G401 (cell line): ENCODE measurements at regions not wholly inside any gene's neighbourhood (a gene's known extent, or its start where the extent isn't known, plus 50 kb on each side); places are given as distances from the start of the nearest gene placed in this dataset.
"Not testable (repeated sequence)": the region's sequence is repeated elsewhere in the genome, so short reads cannot be mapped to it uniquely, and the experiment has no call there.

Source experiments
- DNase-seq: peaks from one replicate; pipeline ENCODE4 v3.0.0-alpha.2; 2015; ENCODE audit warnings: low spot score
- in situ Hi-C: cut with HindIII; loops from 2 replicates; pipeline ENCODE4 v1.10.0; 2016; ENCODE audit warnings: low sequenced_read_pairs, mixed read lengths

DNA sequence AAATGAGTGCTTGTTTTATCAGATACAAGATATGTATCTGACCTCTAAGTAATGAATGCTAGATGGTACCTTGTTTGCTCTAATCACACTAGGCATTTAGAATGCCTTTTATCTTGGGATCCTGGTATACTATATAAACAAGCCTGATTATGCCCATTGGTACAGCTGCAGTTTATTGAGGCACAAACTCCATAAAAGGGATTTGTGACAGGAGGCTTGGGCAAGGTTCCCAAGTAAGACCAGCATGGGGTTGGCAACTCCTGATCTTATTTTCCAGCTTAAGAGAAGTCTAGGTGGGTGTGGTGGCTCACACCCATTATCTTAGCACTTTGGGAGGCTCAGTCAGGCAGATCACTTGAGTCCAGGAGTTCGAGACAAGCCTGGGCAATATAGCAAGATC lies 93.9 kb upstream of the DMRT1 start:
- in situ Hi-C loops, result no loop called here
- DNase-seq, result peak; percentile 55

DNA sequence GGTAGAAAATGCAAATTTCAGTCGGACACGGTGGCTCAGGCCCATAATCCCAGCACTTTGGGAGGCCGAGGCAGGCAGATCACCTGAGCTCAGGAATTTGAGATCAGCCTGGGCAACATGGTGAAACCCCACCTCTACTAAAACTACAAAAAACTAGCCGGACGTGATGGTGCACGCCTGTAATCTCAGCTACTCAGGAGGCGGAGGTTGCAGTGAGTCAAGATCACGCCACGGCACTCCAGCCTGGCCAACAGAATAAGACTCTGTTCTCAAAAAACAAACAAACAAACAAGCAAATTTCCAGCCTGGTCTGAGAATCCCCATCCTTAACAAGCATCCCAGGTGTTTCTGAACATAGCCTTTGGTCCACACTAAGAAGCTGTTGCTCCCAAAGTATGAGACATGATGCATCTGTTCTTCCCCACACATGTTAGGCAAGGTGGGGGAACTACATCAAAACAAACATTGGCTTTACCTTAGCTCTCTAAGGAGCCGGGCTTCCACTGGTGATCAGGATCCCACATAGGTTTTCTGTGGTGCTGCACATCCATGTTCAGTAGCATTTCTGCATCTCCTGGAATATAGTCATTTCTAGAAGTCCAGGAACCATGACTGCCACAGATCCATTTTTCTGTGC lies 92.5 kb upstream of the DMRT1 start:
- in situ Hi-C loops, result no loop called here
- no peak for DNase-seq

DNA sequence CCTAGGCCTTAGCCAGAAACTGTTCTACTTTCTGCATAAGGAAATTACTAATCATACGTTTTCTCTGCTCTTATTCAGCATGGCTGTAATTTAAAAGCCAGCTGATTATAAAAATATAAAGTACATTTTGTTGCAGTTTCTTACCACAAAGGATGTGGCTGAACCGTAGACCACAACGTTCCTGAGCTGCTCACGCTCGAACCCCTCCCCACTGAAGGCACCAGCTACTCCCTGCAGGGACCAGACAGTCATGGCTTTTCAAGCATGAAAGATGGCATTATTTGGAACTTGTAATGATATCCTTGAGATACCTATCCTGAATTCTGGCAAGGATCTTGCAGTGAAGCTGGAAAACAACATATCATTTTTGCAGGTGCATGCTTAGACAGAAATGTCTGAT lies 91.8 kb upstream of the DMRT1 start:
- in situ Hi-C loops, result no loop called here
- DNase-seq, result peak; percentile 47

DNA sequence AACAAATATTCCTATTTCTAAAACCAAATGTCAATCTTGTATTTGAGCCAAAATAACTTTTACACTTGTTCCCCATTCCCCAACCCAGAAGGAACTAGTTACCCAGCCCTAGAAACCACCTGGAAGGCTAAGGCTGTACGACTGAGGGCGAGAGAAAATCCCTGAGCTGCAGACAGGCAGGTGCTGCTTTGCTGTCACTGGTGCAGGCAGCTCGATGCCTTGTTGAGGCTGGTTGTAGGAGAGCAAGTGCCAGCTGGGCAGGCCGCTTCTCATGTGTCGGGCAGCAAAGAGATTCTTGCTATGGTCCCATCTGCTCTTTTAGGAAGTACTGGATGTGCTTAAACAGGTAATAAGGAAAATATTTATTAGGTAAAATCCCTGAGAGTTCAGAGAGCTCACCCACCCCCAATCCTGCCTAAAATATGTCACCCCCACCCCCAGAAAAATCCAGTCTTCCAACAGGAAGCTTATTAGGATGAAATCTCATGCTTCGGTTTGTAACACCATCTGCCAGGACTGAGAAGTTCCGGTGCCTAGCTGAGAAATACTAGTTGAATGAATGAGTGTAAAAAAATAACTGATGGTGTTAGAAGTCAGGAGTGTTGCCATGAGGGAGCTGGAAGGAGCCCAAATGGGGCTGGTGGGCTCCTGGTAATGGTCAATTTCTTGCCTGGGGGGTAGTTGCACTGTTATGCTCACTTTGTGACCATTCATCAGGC lies 91.1 kb upstream of the DMRT1 start:
- peak; percentile 94 for DNase-seq
- in situ Hi-C loops, result no loop called here

DNA sequence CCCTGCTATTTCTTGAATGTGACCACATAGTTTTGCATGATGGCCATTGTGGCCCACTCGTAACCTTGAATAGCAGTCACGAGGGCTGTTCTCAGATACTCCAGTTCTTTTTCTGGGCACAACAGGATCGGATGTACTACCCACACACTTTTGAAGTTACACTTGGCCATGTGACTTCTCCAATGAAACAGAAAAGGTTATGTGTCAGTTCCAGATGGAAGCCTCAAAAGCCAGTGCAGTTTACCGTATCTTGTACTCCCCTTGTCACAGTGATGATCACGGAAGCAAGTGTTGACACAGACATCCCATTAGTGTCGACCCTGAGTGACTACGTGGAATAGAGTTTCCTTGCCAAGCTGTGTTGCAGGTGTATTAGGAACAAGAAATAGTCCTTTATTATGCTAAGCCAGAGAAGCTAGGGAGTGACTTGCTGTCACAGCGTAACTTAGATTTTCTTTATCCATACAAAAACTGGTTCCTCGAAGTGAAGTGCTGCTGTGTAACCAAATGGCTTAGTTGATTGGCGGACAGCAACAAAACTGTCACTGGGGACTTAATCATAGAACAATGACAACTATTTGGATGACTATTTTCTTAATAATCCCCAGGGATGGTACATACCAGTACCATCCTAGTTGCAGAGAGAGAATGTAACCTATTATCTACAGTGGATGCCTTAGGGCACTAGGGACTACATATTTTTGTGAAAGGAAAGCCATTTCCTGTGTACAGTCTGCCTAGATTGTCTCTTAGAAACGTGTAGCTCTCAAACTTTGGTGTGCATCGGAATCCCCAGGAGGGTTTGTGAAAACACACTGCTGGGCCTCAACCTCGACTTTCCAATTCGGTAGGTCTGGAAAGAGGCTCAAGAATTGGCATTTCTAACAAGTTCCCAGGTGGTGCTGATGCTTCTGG lies 90.1 kb upstream of the DMRT1 start:
- DNase-seq, result no peak
- in situ Hi-C loops, result no loop called here

DNA sequence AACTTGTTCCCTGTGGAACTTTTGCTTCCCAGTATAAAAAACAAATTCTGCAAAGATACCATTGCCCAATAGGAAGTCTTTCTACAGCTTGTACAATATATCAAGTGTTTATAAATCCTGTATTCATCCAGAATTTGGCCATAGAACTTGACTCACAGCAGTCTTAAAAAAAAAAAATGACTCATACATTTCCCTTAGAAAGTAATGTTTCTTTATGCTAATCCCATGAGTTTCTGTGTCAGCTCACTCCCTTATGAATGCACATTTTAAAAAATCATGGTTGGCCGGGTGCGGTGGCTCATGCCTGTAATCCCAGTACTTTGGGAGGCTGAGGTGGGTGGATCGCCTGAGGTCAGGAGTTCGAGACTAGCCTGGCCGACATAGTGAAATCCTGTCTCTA lies 89.3 kb upstream of the DMRT1 start:
- no peak for DNase-seq
- in situ Hi-C loops, result no loop called here

DNA sequence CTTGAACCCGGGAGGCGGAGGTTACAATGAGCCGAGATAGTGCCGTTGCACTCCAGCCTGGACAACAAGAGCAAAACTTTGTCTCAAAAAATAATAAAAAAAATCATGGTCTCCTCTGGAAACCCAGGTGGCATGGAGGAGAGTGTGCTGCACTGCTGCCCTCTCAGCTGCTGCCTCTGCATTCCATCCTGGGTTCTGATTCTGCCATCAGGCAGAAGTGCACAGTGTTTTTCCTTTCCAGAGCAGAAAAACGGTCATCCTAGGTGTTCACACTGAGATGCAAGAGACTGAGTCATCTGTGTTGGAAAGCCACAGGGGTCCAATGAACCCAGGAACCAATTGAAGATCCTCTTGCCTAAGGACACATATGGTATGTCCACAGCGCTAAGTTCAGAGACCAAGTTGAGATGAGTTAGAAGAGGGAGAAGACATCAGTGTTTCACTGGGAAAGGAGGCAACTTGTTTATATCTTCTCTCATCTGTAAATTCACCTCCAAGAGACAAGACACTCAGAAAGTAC lies 88.8 kb upstream of the DMRT1 start:
- in situ Hi-C loops, result no loop called here
- no peak for DNase-seq

DNA sequence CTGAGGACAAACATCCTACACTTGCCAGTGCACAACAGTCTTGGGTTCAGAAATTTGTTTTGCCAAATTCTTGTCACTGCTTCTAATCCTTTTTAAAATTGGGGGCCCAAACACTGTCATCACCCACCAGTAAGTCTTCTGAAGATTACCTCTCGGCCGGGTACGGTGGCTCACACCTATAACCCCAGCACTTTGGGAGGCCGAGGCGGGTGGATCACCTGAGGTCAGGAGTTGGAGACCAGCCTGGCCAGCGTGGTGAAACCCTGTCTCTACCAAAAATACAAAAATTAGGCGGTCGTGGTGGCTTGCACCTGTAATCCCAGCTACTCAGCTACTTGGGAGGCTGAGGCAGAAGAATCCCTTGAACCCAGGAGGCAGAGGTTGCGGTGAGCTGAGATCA lies 87.8 kb upstream of the DMRT1 start:
- DNase-seq, in situ Hi-C loops: not testable (repeated sequence)

DNA sequence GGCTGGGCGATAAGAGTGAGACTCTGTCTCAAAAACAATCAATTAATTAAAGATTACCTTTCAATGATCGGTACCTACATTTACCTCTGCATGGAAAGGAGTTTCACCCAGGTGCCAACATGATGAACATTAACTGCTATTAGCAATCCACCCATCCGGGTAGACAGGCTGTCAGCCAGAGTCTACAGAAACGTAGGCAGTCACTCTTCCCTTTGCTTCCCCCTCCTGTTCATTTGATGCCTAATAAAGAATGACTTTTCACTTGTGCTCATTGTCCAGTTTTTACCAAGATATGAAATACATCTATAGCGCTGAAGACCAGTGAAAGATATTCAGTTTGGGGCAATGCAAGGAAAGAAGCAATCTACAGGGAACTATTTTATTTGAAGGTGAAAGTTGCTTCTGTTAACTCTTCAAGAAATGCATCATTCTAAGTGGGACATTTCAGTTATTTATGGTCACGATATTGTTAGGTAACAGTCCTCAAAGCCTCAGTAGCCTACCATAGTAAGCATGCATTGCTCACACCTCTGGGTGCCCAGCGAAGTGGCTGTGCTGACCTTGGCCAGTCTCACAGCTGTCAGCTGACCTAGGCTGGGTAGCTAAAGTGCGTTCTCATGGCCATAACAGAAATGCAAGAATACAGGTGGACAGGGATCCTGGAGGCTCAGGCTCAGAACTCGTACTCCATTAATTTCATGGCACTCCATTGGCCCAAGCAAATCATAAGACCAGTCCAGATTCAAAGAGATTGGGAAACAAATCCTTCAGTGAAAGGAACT lies 87.2 kb upstream of the DMRT1 start:
- DNase-seq, result no peak
- in situ Hi-C loops, result no loop called here

DNA sequence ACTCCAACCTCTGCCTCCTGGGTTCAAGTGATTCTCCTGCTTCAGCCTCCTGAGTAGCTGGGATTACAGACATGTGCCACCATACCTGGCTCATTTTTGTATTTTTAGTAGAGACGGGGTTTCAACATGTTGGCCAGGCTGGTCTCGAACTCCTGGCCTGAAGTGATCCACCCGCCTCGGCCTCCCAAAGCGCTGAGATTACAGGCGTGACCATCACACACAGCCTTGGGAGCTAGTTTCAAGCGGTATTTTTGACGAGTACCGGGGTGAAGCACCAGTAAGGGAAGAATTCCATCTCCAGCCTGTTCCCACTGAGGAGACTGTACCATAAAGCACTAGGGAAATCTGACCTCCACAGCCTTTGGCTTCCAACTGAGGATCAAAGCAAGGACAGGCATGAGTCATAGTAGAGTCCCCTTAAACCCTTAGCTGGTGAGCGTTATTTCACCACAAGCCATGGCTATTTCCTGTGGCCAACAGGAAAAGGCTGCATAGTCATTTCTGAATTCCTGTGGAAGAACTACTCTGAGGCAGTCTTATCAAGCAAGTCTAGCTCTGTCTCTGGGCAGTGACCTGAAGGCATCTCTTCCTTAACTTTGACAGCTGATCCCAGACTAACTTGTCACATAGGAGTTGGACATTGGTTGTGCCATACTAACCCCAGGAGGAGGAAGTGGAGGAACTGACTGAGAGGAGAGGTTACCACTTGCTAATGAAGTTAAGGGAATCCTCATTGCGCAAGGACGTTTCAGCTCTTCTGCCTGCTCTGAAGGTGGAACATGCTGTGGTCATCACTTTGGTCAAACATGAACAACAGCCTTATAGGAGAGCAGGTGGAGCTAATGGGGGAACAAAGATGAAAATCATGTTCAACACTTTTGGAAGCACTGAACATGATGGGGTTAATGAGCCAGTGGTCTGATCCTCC lies 85.8 kb upstream of the DMRT1 start:
- DNase-seq, result no peak
- in situ Hi-C loops, result no loop called here

DNA sequence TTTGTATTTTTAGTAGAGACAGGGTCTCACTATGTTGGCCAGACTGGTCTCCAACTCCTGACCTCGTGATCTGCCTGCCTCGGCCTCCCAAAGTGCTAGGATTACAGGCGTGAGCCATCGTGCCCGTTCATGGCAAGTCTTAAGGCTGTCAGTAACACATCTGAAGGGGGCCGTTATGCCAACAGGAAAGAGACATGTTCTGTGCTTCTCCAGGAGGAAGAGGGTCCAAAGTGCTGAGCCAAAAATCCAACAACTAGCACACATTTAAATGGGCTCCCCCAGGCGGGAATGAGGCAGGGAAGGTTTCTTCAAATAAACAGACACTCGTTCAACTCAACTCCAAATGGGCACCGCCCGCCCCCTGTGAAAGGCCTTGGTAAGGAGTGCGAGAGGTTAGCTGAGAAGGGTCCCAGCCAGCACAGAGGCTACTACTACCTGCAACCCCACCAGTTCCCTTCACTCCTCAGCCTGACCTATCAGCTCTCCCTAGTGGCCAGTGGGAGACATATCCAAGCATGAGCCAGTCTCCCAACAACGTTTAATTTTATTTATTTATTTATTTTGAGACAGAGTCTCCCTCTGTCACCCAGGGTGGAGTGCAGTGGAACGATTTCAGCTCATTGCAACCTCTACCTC lies 84.1 kb upstream of the DMRT1 start:
- in situ Hi-C loops, result no loop called here
- peak; percentile 35 for DNase-seq

DNA sequence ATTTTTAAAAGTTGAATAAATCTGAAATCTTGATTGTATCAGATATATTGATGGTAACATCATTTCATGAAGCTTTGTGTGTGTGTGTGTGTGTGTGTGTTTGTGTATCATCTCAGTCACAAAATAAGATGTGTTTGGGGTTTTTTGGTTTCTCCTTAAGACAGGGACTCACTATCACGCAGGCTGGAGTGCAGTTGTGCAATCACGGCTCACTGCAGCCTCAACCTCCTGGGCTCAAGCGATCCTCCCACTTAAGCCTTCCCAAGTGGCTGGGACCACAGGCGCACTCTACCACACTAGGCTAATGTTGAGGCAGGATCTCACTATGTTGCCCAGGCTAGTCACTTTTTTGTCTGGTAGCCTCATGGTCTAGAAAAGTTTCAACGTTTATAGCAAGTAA lies 83.4 kb upstream of the DMRT1 start:
- in situ Hi-C loops, result no loop called here

DNA sequence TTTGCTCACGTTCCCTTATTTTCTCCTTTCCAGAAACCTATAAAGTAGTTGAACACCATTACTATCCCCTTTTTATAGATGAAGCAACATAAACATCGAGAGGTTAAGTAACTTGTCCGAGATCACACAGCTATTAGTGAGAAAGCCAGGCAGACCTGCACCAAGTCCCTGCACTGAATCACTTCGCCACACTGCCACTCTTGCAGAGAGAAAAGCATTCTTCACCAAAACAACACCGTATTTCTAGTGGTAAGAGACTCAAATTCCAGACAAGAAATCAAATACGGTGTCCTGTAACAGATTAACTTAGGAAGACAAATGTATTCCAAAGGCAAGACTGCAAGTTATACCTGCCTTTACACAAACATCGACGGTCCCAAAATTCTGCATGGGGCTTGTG lies 82.0 kb upstream of the DMRT1 start:
- no peak for DNase-seq
- in situ Hi-C loops, result no loop called here

More for the DNA sequence above, 83.4 kb upstream of the DMRT1 start:
- DNase-seq, result no peak

DNA sequence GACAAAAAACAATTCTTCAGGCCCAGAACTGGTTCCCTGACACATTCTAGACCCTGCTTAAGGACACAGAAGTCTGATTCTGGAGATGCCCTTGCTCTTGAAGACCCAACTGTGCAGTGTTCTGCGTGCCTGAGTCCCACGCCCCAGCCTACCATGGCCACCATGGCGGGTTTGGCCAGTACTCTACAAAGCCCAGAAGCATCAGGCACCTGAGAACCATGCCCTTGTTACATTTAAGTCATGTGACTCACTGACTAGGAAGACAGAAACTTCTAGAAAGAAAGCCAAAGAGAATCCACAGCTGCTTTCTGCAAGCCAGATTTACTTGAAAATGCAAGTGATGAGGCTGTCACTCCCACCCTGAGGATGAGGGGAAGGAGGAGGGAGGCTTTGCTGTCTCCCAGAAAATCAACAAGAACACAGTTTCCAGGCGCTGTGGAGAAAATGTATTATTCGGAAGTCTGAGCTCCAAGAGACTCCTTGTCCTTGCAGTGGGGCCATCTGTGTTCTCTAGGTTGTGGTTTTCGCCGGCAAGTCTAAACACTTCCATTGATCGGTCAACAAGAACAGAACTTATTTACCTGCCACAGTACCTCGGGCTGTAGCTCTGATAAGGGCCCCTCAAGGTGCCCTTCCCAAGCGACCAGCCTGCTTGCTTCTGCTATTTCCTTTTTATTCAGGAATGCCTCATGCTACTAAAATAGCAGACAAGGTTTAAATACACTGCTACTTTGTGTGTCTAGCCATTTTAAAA lies 81.3 kb upstream of the DMRT1 start:
- no peak for DNase-seq
- in situ Hi-C loops, result no loop called here

DNA sequence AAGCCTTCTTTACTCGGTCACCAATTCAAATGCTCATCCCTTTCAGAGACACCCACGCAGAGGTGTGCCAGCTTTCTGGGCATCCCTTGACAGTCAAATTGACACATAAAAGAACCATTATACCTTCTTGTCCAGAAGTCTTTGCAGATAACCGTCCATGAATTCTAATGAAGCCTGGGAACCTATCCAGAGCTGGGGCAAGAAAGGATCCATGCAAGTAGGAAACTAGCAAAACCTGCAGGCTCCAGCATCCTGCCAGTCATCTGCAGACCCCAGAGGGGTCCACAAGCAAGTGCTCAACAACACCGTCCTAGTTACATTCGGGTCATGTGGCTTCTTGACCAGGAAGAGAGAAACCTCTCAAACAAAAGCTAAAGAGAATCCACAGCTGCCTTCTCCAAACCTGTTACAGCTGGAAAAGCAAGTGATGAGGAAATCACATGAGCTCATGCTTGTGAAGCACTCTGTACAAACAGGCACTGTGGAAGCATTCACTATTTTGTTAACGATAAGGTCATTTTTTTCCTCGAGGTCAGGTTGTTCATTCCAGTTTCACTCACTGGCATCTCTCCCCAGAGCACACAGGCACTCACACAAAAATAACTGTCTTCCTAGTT lies 80.2 kb upstream of the DMRT1 start:
- in situ Hi-C loops, result no loop called here
- DNase-seq, result no peak

DNA sequence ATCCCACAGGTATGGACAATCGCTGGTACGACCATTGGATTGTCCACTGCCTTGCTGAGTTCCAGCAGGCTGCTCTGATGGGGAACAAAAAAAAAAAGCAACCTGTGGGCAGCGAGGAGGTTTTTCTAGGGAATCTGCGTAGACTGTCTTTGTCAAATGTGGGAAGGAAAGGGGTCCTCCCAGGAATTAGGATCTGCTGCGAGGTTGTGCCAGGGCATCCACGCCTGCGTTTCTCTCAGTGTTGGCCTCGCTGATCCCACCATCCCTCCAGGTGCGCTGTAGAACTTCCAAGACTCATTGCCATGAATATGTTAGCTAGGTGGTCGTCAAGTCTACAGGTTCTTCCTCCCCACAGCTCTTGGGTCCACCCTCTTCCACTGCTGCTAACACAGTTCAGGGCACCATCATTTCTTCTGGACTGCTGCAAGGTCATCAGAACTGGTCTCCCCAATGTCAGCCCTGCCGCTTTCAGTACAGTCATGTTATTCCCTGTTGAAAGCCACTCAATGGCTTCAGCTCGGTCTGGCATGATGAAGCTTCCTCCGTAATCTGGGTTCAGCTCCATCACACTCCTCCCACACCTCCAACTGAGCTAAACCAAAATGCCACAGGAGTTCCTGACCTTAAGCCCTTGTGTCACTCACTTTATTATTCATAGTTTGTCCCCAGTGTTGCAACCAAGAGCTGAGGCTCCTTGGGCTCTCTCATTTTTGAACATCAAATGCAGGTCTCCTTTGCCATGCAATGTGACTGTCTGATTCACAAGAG lies 79.5 kb upstream of the DMRT1 start:
- in situ Hi-C loops, result no loop called here
- no peak for DNase-seq
